ENCODE measurements at regions not wholly inside any gene's neighbourhood (a gene's known extent, or its start where the extent isn't known, plus 50 kb on each side); places are given as distances from the start of the nearest gene placed in this dataset.
"Not testable (repeated sequence)": the region's sequence is repeated elsewhere in the genome, so short reads cannot be mapped to it uniquely, and the experiment has no call there.

- H3K4me3 ChIP-seq (replicated peaks in 1 of 2; ENCODE audit: low read depth in 2 of 2, low read length in 2 of 2), result no peak overlapping the region
- no peak for TF ChIP-seq CTCF (IDR thresholded peaks at IDR 0.05; ENCODE audit: low read depth, low read length)
- peak; percentile 13 to 54 for DNase-seq (ENCODE audit: low read depth in 2 of 2)
These were observed 50.8 kb upstream of the BOD1L1 start for GRCh38 chr4:13678186-13678924.

GRCh38 chr4:13681570-13681969, 54.0 kb upstream of the BOD1L1 start:
- no peak overlapping the region for H3K4me3 ChIP-seq (replicated peaks in 1 of 2; ENCODE audit: low read depth in 2 of 2, low read length in 2 of 2)
- no peak for DNase-seq (ENCODE audit: low read depth in 2 of 2)
- TF ChIP-seq CTCF (IDR thresholded peaks at IDR 0.05; ENCODE audit: low read depth, low read length), result no peak

GRCh38 chr4:13694256-13694655, 66.7 kb upstream of the BOD1L1 start:
- TF ChIP-seq CTCF (IDR thresholded peaks at IDR 0.05; ENCODE audit: low read depth, low read length), result no peak
- H3K4me3 ChIP-seq (replicated peaks in 1 of 2; ENCODE audit: low read depth in 2 of 2, low read length in 2 of 2), result no peak overlapping the region
- DNase-seq (ENCODE audit: low read depth in 2 of 2), result no peak

- TF ChIP-seq CTCF (IDR thresholded peaks at IDR 0.05; ENCODE audit: low read depth, low read length), result no peak
- no peak for DNase-seq (ENCODE audit: low read depth in 2 of 2)
- H3K4me3 ChIP-seq (replicated peaks in 1 of 2; ENCODE audit: low read depth in 2 of 2, low read length in 2 of 2), result no peak overlapping the region
These were observed 70.8 kb upstream of the BOD1L1 start for GRCh38 chr4:13698296-13698695.

- no peak for TF ChIP-seq CTCF (IDR thresholded peaks at IDR 0.05; ENCODE audit: low read depth, low read length)
- no peak overlapping the region for H3K4me3 ChIP-seq (replicated peaks in 1 of 2; ENCODE audit: low read depth in 2 of 2, low read length in 2 of 2)
- peak; percentile 17 to 91 for DNase-seq (ENCODE audit: low read depth in 2 of 2)
These were observed 72.7 kb upstream of the BOD1L1 start for GRCh38 chr4:13700021-13700857.

GRCh38 chr4:13700858-13701140, 73.3 kb upstream of the BOD1L1 start:
- not testable (repeated sequence) for DNase-seq (ENCODE audit: low read depth in 2 of 2); H3K4me3 ChIP-seq (replicated peaks in 1 of 2; ENCODE audit: low read depth in 2 of 2, low read length in 2 of 2)

- no peak for TF ChIP-seq CTCF (IDR thresholded peaks at IDR 0.05; ENCODE audit: low read depth, low read length)
- no peak overlapping the region for H3K4me3 ChIP-seq (replicated peaks in 1 of 2; ENCODE audit: low read depth in 2 of 2, low read length in 2 of 2)
- DNase-seq (ENCODE audit: low read depth in 2 of 2), result peak; percentile 20 to 66
These were observed 74.5 kb upstream of the BOD1L1 start for GRCh38 chr4:13701937-13702446.

Data from cardiac fibroblast (primary cell).